ENCODE measurements at regions not wholly inside any gene's neighbourhood (a gene's known extent, or its start where the extent isn't known, plus 50 kb on each side); places are given as distances from the start of the nearest gene placed in this dataset.

DNA sequence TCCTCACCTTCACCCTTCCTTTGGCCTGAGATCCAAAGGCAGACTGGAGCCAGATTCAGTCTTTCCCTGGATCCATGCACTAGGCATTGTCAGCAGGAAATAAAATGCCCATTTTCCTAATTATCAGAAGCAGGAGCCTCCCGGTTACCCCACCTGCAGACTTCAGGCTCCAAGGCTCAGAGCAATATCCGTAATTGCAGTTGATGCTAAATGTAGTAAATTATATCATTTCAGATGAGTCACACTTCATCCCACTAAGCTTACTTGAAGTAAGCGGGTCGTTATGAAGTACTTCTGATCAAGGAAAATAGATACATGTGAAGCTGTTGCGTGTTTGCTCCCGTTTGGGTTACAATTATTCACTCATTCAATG is 110.7 kb upstream of the SFSWAP start:
- Histone ChIP-seq H3K9me3 (replicated peaks; ENCODE audit: control insufficient read depth, insufficient read depth, low read depth, low read length) (no peaks in the 10 kb centered on the region), H3K36me3 (ENCODE audit: control insufficient read depth, insufficient read depth, low read length) (no peaks in the 10 kb centered on the region), H3K4me3 (no peak overlapping the region), H3K9ac (ENCODE audit: insufficient read depth in 1 of 2, low read depth in 2 of 2, low read length in 2 of 2) (no peak overlapping the region), H3K79me2 (ENCODE audit: control insufficient read depth, insufficient read depth, low read length) (no peaks in the 10 kb centered on the region), H3K27me3 (ENCODE audit: control insufficient read depth in 2 of 2, insufficient read depth in 2 of 2, low read length in 2 of 2) (peaks cover 0 to 36% of the 10 kb centered on the region in 2 experiments; a peak in 2 of 5 replicates), H3K4me2 (ENCODE audit: insufficient read depth, low read length) (no peak overlapping the region), H4K20me1 (replicated peaks; ENCODE audit: control insufficient read depth, insufficient read depth, low read length) (no peaks in the 10 kb centered on the region), H3K27ac (ENCODE audit: extremely low read depth, low read depth, low read length) (no peak overlapping the region), H2AFZ (ENCODE audit: low read depth, low read length) (no peak overlapping the region), H3K9me1 (ENCODE audit: control insufficient read depth, insufficient read depth, low read length) (peaks cover 4% of the 10 kb centered on the region), H3K4me1 (replicated peaks in 1 of 2; ENCODE audit: control insufficient read depth in 2 of 2, insufficient read depth in 2 of 2, low read length in 2 of 2) (peaks cover 15 to 23% of the 10 kb centered on the region in 2 experiments)
- intact Hi-C loops (cut with micrococcal nuclease), result loop anchor here (10.0 kb wide), 1 partner anchor 115 kb away; the partner anchor contains the start of gene SFSWAP
- ATAC-seq, result no peak
- no peak for FAIRE-seq
- in situ Hi-C loops (cut with MboI), result no loop called here
- TF ChIP-seq, protein P1, sequence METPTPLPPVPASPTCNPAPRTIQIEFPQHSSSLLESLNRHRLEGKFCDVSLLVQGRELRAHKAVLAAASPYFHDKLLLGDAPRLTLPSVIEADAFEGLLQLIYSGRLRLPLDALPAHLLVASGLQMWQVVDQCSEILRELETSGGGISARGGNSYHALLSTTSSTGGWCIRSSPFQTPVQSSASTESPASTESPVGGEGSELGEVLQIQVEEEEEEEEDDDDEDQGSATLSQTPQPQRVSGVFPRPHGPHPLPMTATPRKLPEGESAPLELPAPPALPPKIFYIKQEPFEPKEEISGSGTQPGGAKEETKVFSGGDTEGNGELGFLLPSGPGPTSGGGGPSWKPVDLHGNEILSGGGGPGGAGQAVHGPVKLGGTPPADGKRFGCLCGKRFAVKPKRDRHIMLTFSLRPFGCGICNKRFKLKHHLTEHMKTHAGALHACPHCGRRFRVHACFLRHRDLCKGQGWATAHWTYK (CRISPR knock-in tag; IDR thresholded peaks at IDR 0.05), result no peak
- TF ChIP-seq SNIP1 (IDR thresholded peaks at IDR 0.05; ENCODE audit: low read depth), result no peak
- TF ChIP-seq ZNF785 (CRISPR knock-in tag; IDR thresholded peaks at IDR 0.05), result no peak
- no peak for TF ChIP-seq ZBTB8A (IDR thresholded peaks at IDR 0.05; ENCODE audit: partially characterized antibody)
- no peak for TF ChIP-seq SPI1 (IDR thresholded peaks at IDR 0.05; ENCODE audit: borderline replicate concordance, low read depth, low read length)
- TF ChIP-seq TFAM (CRISPR knock-in tag; conservative IDR thresholded peaks at IDR 0.05), result no peak
- TF ChIP-seq NCOR1 (IDR thresholded peaks at IDR 0.05), result no peak
- TF ChIP-seq ZNF76 (CRISPR knock-in tag; IDR thresholded peaks at IDR 0.05; ENCODE audit: borderline replicate concordance), result no peak
- TF ChIP-seq, protein P2, sequence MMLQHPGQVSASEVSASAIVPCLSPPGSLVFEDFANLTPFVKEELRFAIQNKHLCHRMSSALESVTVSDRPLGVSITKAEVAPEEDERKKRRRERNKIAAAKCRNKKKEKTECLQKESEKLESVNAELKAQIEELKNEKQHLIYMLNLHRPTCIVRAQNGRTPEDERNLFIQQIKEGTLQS (IDR thresholded peaks at IDR 0.05), result no peak
- TF ChIP-seq, protein P2 (CRISPR knock-in tag; conservative IDR thresholded peaks at IDR 0.05), result no peak
- no peak for TF ChIP-seq BRF1 (IDR thresholded peaks at IDR 0.05; ENCODE audit: borderline replicate concordance, extremely low read depth, insufficient read length)
- TF ChIP-seq TBP (optimal IDR thresholded peaks at IDR 0.05; ENCODE audit: low read depth, low read length), result no peak
- TF ChIP-seq STAT5B (CRISPR knock-in tag; IDR thresholded peaks at IDR 0.05), result no peak
- no peak for TF ChIP-seq U2AF1 (optimal IDR thresholded peaks at IDR 0.05; ENCODE audit: low read depth, low read length)
- no peak for TF ChIP-seq TEAD2 (tag; IDR thresholded peaks at IDR 0.05)
- no peak for TF ChIP-seq BMI1 (IDR thresholded peaks at IDR 0.05; ENCODE audit: low read length)
- TF ChIP-seq MYC (IDR thresholded peaks at IDR 0.05; ENCODE audit: low read depth, low read length), result no peak
- no peak for TF ChIP-seq MYC (CRISPR knock-in tag; IDR thresholded peaks at IDR 0.05; ENCODE audit: borderline replicate concordance, low read depth)
- TF ChIP-seq, protein P3, sequence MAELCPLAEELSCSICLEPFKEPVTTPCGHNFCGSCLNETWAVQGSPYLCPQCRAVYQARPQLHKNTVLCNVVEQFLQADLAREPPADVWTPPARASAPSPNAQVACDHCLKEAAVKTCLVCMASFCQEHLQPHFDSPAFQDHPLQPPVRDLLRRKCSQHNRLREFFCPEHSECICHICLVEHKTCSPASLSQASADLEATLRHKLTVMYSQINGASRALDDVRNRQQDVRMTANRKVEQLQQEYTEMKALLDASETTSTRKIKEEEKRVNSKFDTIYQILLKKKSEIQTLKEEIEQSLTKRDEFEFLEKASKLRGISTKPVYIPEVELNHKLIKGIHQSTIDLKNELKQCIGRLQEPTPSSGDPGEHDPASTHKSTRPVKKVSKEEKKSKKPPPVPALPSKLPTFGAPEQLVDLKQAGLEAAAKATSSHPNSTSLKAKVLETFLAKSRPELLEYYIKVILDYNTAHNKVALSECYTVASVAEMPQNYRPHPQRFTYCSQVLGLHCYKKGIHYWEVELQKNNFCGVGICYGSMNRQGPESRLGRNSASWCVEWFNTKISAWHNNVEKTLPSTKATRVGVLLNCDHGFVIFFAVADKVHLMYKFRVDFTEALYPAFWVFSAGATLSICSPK (IDR thresholded peaks at IDR 0.05; ENCODE audit: borderline replicate concordance), result no peak
- no TSS peak for BruUV-seq (replicated peaks)
- no peak for DNase-seq (ENCODE audit: extremely low read depth in 1 of 4, low spot score in 3 of 4)
- CTCF ChIA-PET (ENCODE audit: low intra/inter-chr PET ratio), result no interaction called here
- POLR2A ChIA-PET, result no interaction called here
- 19% methylated on average over 6 of the region's 6 CpGs for WGBS (ENCODE audit: insufficient coverage, low coverage, missing lambda C conversion rate)
